Right ventricle myocardium inferior (tissue), 1 donor: ENCODE measurements at regions not wholly inside any gene's neighbourhood (a gene's known extent, or its start where the extent isn't known, plus 50 kb on each side); places are given as distances from the start of the nearest gene placed in this dataset.

ENCODE experiments used
- ATAC-seq: fragments of 200-7000 bp; cut with Tn5 transposase; one replicate; pipeline ENCODE4 v1.9.1; 2020; ENCODE audit warnings: mild to moderate bottlenecking, moderate library complexity
- DNase-seq: peaks from one replicate; pipeline ENCODE4 v3.0.0; 2021; ENCODE audit errors: missing footprints
- intact Hi-C: fragments of 100-400 bp; cut with DNase I; formaldehyde crosslinking; loops from one replicate; pipeline ENCODE4 v1.11.0; 2022
- donor health status: DM: no; HTN: yes; CAD: no; lungs with severe emphysema.

- DNase-seq (no peak), ATAC-seq (no peak)
- intact Hi-C loops: no loop called here
Measured at GRCh38 chr4:112861691-112862674, 187.5 kb upstream of the ANK2 start.

GRCh38 chr4:112865443-112865842, 184.0 kb upstream of the ANK2 start:
- intact Hi-C loops: no loop called here
- DNase-seq (no peak), ATAC-seq (no peak)

- DNase-seq (no peak), ATAC-seq (no peak)
- intact Hi-C loops: no loop called here
Measured at GRCh38 chr4:112876316-112876715, 173.1 kb upstream of the ANK2 start.

GRCh38 chr4:112881842-112882241, 167.6 kb upstream of the ANK2 start:
- no peak for DNase-seq
- intact Hi-C loops: no loop called here

GRCh38 chr4:112882286-112882685, 167.2 kb upstream of the ANK2 start:
- no peak for DNase-seq
- intact Hi-C loops: no loop called here
- no peak for ATAC-seq

More at GRCh38 chr4:112881842-112882241, 167.6 kb upstream of the ANK2 start:
- ATAC-seq: peak; percentile 39

GRCh38 chr4:112884406-112884805, 165.0 kb upstream of the ANK2 start:
- ATAC-seq: no peak
- intact Hi-C loops: no loop called here
- no peak for DNase-seq

GRCh38 chr4:112885897-112886296, 163.6 kb upstream of the ANK2 start:
- ATAC-seq (no peak), DNase-seq (no peak)
- intact Hi-C loops: no loop called here

GRCh38 chr4:112888622-112889021, 160.8 kb upstream of the ANK2 start:
- ATAC-seq: peak; percentile 34
- DNase-seq: no peak
- intact Hi-C loops: no loop called here

- DNase-seq (no peak), ATAC-seq (no peak)
- intact Hi-C loops: no loop called here
Measured at GRCh38 chr4:112889199-112889598, 160.3 kb upstream of the ANK2 start.

- DNase-seq (no peak), ATAC-seq (peak; percentile 59)
- intact Hi-C loops: no loop called here
Measured at GRCh38 chr4:112889619-112890527, 159.6 kb upstream of the ANK2 start.

- intact Hi-C loops: no loop called here
- no peak for DNase-seq
- ATAC-seq: no peak
Measured at GRCh38 chr4:112894480-112894879, 155.0 kb upstream of the ANK2 start.

- ATAC-seq: no peak
Measured at GRCh38 chr4:112894951-112895350, 154.5 kb upstream of the ANK2 start.

GRCh38 chr4:112895811-112896608, 153.4 kb upstream of the ANK2 start:
- peak; percentile 39 for ATAC-seq
- no peak for DNase-seq
- intact Hi-C loops: no loop called here

More at GRCh38 chr4:112894951-112895350, 154.5 kb upstream of the ANK2 start:
- intact Hi-C loops: no loop called here
- no peak for DNase-seq

- intact Hi-C loops: no loop called here
- ATAC-seq: no peak
- no peak for DNase-seq
Measured at GRCh38 chr4:112896609-112897190, 152.8 kb upstream of the ANK2 start.

GRCh38 chr4:112897543-112897942, 151.9 kb upstream of the ANK2 start:
- no peak for DNase-seq
- intact Hi-C loops: no loop called here
- ATAC-seq: no peak

- ATAC-seq (no peak), DNase-seq (no peak)
- intact Hi-C loops: no loop called here
Measured at GRCh38 chr4:112898357-112899141, 150.9 kb upstream of the ANK2 start.

- intact Hi-C loops: no loop called here
- ATAC-seq (no peak), DNase-seq (no peak)
Measured at GRCh38 chr4:112900416-112900815, 149.0 kb upstream of the ANK2 start.

GRCh38 chr4:112901962-112902411, 147.5 kb upstream of the ANK2 start:
- intact Hi-C loops: no loop called here
- no peak for DNase-seq
- ATAC-seq: no peak
